Skeletal muscle cell (primary cell): ENCODE measurements at regions not wholly inside any gene's neighbourhood (a gene's known extent, or its start where the extent isn't known, plus 50 kb on each side); places are given as distances from the start of the nearest gene placed in this dataset.
A peak's percentile ranks its signal among the peaks of the same experiment; 100 is the strongest.

Experiments
- DNase-seq: peaks from one replicate; pipeline ENCODE4 v3.0.0-alpha.2; 2010; ENCODE audit warnings: low read depth
- H3K4me3 ChIP-seq: 2 replicates; pipeline ENCODE4 v1.5.1; 2011; ENCODE audit warnings: low read depth, mild to moderate bottlenecking, control low read depth, low read length, moderate library complexity

GRCh38 chr4:155526452-155527169 is 140.0 kb upstream of the GUCY1A1 start:
- no peak overlapping the region for H3K4me3 ChIP-seq
- DNase-seq: no peak

- no peak overlapping the region for H3K4me3 ChIP-seq
- DNase-seq: no peak
Observed at GRCh38 chr4:155524926-155525455, 141.7 kb upstream of the GUCY1A1 start.

- H3K4me3 ChIP-seq: no peak overlapping the region
Observed at GRCh38 chr4:155523358-155523757, 143.3 kb upstream of the GUCY1A1 start.

GRCh38 chr4:155522201-155522600 is 144.4 kb upstream of the GUCY1A1 start:
- no peak overlapping the region for H3K4me3 ChIP-seq
- DNase-seq: no peak

More at GRCh38 chr4:155523358-155523757, 143.3 kb upstream of the GUCY1A1 start:
- DNase-seq: no peak

- no peak for DNase-seq
- H3K4me3 ChIP-seq: no peak overlapping the region
Observed at GRCh38 chr4:155521382-155521781, 144.6 kb upstream of the MAP9 start.

GRCh38 chr4:155515444-155516075 is 138.8 kb upstream of the MAP9 start:
- H3K4me3 ChIP-seq: no peak overlapping the region
- no peak for DNase-seq

GRCh38 chr4:155514628-155515027 is 137.9 kb upstream of the MAP9 start:
- DNase-seq: no peak
- no peak overlapping the region for H3K4me3 ChIP-seq

GRCh38 chr4:155512817-155513216 is 136.1 kb upstream of the MAP9 start:
- no peak overlapping the region for H3K4me3 ChIP-seq
- DNase-seq: no peak

- DNase-seq: no peak
- no peak overlapping the region for H3K4me3 ChIP-seq
Observed at GRCh38 chr4:155512046-155512445, 135.3 kb upstream of the MAP9 start.

GRCh38 chr4:155510771-155511170 is 134.0 kb upstream of the MAP9 start:
- DNase-seq: no peak
- H3K4me3 ChIP-seq: no peak overlapping the region

- peak; percentile 5 for DNase-seq
Observed at GRCh38 chr4:155509555-155509954, 132.8 kb upstream of the MAP9 start.

GRCh38 chr4:155506745-155507144 is 130.0 kb upstream of the MAP9 start:
- no peak for DNase-seq
- no peak overlapping the region for H3K4me3 ChIP-seq

More at GRCh38 chr4:155509555-155509954, 132.8 kb upstream of the MAP9 start:
- no peak overlapping the region for H3K4me3 ChIP-seq

- no peak overlapping the region for H3K4me3 ChIP-seq
- DNase-seq: no peak
Observed at GRCh38 chr4:155505321-155505720, 128.6 kb upstream of the MAP9 start.

- H3K4me3 ChIP-seq: no peak overlapping the region
- no peak for DNase-seq
Observed at GRCh38 chr4:155497306-155497705, 120.5 kb upstream of the MAP9 start.

GRCh38 chr4:155496294-155496626 is 119.5 kb upstream of the MAP9 start:
- no peak overlapping the region for H3K4me3 ChIP-seq
- DNase-seq: no peak

GRCh38 chr4:155495572-155496293 is 119.0 kb upstream of the MAP9 start:
- H3K4me3 ChIP-seq: no peak overlapping the region
- DNase-seq: no peak

GRCh38 chr4:155494037-155494718 is 117.4 kb upstream of the MAP9 start:
- no peak overlapping the region for H3K4me3 ChIP-seq
- DNase-seq: no peak

GRCh38 chr4:155491336-155492120 is 114.8 kb upstream of the MAP9 start:
- no peak overlapping the region for H3K4me3 ChIP-seq
- no peak for DNase-seq

- no peak overlapping the region for H3K4me3 ChIP-seq
- DNase-seq: no peak
Observed at GRCh38 chr4:155489271-155489670, 112.5 kb upstream of the MAP9 start.
